GM19239 (cell line): ENCODE measurements at regions not wholly inside any gene's neighbourhood (a gene's known extent, or its start where the extent isn't known, plus 50 kb on each side); places are given as distances from the start of the nearest gene placed in this dataset.

ENCODE experiments used
- DNase-seq: peaks from one replicate; pipeline ENCODE4 v3.0.0; 2011; ENCODE audit warnings: low spot score; ENCODE audit not compliant: insufficient read length
- FAIRE-seq: peaks from 2 replicates; lab custom pipeline; 2011; peaks lifted over from hg19 to GRCh38; lab: Jason Lieb, UNC

DNA sequence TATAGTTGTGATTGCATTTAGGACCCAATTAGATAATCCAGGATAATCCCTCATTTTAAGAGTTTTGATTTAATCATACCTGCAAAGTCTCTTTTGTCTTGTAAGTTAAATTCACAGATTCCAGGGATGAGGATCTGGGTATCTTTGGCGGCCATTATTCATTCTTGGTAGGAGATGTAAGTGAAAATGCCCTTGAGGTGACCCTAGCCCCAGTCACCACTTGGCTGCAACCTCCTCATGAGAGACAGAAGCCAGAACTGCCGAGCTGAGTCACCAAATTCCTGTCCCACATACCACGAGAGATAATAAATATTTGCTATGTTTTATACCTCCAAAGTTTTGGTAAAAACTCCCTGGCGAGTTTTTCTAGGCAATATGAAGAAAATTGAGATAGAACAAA lies 389.4 kb downstream of the RFC3 start:
- FAIRE-seq (no peak), DNase-seq (no peak)

DNA sequence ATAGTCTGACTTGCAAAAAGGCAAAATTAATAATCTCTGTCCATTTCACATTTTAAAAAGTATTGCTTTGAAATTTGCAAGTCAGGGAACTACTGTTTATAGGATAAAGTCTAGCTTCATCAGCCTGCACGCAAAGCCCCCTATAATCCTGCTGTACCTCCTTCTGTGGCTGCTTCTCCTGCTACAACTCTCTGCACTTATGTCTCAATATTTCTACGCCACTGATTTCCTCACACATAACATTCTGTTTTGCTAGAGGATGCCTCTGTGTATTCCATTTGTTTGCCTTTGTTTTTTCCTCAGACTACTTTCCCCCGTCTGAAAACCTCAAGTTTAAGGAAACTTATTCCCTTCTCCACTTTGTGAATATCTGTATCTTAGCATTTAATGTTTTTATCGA lies 389.9 kb downstream of the RFC3 start:
- FAIRE-seq (no peak), DNase-seq (no peak)

DNA sequence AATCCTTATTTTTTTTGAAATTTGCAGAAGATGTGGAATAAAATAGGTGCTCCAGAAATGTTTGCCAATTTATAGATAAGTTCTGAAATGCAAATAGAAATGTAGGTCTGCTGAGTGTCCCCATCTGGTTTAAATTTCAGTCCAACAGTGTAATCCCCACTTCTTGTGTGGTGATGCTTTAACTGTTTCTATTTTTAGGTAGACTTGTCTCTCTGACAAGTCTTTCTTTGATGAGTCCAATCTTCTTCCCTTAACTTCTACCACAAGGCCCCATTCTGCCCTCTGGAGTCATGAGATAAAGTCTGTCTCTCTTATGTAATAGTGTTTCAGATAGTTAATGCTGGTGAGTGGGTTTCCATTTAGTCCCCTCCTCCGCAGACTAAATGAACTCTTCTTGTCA lies 390.4 kb downstream of the RFC3 start:
- FAIRE-seq (no peak), DNase-seq (no peak)

DNA sequence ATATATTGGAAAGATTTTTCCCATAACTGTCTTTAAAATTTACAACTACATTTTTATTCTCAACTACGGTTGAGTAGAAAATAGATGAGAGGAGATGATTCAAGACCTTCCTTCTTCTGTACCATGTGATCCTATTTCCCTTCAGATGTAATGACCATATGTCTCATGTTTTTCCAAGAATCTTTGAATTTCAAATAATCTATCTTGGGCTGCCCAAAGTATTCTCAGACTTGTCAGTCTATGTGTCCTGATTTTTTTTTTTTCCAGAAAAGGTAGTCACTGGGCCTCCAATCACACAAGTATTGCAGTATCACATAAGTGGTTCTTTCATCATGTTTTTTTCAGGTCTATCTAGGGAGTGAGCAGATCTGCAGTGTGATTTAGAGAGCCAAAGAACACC lies 392.4 kb downstream of the RFC3 start:
- DNase-seq (no peak), FAIRE-seq (no peak)

DNA sequence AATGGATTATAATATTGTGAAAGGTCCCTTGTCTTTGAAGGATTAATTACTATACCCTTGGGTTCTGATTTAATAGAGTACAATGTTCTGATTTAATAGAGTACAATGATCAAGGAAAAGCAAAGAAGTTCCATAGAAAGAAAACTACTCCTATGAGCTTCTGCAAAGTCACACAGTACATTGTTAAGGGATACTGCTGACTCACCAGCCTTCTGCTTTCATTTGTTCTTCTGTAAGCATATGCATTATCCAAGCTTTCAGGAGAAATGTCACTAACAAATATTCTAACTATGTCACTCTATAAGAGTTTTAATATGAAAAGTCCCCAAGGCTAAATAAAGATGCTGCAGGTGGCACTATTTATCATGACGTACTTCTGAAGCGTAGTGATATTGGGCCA lies 396.7 kb downstream of the RFC3 start:
- no peak for FAIRE-seq

DNA sequence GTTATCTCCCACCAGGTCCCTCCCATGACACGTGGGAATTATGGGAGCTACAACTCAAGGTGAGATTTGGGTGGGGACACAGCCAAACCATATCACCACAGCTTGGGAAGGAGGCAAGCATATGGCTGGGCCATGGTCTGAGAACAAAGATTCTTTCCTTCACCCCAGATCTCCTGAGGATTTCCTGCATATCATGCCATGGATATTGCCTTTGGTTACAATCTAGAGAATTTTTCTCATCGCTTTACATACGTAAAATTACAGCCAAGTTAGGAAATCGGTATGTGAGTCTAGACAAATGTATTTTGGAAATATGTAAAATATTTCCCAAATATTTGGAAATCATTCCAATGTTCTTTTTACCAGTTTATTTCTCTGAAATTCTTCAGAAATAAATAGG lies 398.3 kb downstream of the RFC3 start:
- no peak for FAIRE-seq
- DNase-seq: no peak

More for the DNA sequence above, 396.7 kb downstream of the RFC3 start:
- DNase-seq: no peak

DNA sequence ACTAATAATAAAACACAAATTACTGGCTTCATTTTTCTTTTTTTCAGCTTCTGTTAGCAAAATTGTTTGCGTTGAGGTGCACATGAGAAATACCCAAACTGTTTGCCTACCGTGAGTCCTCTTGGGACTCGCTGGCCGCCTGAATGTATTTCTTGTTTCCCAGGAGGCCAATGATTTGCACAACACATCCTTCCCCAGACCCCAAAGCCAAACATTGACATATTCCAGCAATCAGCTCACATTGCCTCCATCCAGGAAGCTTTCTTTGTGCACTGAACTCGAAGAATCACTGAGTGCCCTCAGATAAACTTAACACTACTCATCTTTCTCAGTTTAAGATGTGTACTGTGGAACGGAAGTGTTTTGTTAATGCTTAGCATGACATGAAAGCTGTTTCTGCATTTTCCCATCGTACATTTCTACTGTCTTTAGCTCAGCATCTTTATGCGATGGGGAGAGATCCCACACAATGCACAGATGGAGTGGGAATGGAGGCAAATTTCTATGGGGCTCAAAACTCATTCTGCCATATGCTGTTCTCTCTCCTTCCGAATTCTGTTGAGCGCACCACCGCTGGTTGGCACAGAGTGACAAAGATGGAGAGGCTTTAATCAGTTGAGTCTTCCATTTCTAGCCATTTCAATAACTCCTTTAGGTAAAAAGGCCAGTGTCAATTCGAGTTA lies 399.5 kb downstream of the RFC3 start:
- DNase-seq: no peak
- FAIRE-seq: no peak

DNA sequence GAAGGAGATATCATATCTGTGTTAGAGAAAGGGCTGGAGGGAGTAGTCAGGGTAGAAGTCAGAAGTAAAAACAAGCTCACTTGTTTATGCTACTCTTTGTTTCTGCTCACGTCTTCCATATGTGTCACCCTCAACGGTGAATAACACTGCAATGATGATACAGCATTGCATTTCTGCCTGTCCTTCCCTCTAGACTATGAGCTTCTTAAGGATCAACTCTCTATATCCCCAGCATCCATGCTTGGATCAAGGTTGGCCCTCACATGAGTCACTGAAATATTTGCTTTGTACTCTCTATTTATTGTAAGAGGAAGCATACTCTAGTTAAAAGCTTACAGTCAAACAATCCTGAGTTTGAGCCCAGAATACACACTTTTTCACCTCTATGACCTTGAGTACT lies 406.0 kb downstream of the RFC3 start:
- FAIRE-seq: no peak

DNA sequence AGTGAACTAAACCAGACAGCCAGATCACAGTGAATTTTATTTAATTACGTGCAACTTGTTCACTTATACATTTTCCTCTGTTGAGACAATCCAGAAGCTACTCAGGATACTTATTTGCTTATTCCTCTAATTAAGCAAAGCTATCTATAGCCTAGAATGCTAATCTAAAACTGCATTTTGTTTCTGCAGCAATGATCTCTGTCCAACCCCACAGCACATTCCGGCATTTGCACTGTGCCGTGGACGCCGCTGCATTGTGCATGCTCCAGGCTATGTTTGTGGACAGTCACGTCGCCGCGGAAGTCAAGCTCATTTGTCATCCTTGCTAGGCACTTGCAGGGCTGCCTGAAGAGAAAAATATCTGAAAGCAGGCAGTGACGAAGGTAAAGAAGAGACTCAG lies 406.9 kb downstream of the RFC3 start:
- DNase-seq (no peak), FAIRE-seq (no peak)

More for the DNA sequence above, 406.0 kb downstream of the RFC3 start:
- no peak for DNase-seq

DNA sequence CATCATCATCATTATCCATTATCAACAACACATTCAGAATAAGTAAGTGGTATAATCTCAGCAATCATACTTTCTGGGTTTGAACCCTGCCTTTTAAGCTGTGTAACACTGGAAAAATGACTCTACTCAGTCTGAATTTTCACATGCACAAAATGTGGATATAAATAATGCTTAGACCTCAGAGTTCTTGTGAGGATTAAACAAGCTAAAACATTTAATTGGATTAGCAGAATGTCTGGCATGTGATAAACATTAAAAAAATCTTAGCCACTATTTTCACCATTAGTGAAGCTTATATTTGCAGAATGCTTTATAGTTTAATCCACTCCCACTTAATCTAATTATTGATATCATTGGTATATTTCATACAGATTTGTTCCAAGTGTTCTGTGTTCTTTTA lies 412.3 kb downstream of the RFC3 start:
- no peak for FAIRE-seq

DNA sequence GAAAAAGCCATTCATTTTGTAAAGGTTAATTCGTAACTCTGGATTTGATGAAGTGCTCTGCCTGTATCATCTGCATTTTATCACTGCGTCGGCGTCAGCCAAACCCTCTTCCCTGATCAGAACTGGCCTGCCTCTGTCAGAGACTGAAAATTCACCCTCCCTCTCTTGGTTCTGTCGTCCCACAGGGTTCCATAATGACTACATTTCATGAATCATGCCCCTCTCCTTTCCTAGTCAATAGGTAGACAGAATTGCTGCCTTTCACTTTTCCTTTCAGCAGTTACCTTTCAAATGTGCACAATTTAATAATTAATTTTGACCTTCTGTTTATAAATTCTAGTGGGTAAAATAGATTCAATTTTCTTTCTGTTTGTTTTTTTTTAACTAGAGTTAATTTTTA lies 423.4 kb downstream of the RFC3 start:
- no peak for FAIRE-seq
- no peak for DNase-seq

More for the DNA sequence above, 412.3 kb downstream of the RFC3 start:
- no peak for DNase-seq

DNA sequence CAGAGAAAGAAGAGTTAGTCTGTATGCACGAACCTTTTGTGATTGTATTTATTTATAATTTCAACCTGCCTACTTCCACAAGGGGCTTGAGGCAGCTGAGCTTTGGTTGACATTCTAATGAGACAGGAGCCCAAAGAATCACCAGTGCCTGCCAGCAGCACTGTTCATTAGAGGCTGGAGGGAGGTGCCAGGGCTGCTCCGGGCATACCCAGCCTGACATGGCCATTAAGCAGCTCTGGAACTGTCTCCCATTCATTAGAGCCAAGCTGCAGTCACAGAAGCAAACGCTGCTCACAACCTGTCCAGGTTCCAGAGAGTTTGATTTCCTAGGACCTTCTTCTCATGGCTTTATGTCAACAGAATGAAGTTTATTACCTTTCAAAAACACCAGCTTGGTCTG lies 425.5 kb downstream of the RFC3 start:
- no peak for DNase-seq
- no peak for FAIRE-seq

DNA sequence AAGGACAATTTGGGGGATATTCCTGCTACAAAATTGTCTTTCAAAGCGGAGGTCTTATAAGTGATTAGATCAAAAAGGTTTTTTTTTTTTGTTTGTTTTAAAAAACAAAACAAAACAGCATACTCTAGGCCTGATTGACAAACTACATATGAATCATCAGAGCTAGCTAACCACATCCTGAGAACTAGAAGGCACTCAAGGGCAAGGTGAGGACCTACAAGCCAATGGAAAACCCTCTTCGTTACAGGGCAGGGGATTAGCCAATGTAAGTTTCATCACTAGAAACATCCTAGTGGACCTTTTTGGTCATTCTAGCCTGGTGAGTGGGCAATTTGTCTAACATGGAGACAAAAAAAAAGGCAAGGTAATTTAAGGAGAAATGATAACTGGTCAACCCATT lies 428.6 kb downstream of the RFC3 start:
- DNase-seq: no peak
- FAIRE-seq: no peak

DNA sequence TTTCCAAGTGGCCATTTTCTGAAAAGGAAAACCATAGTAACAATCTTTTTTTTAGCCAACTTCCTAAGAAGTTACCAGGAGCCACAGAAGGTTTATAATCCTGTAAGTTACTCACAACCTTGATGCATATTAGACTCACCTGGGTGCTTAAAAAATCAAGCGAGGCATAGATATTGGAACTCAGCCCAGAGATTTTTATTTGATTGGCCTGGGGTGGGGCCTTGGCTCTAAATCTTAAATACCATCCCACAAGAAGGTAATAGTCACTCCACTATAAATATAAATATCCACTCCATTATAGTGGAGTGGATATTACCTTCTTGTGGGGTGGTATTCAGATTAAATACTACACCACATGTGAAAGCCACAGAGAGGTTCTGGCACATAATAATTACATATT lies 429.6 kb downstream of the RFC3 start:
- no peak for FAIRE-seq
- DNase-seq: no peak

DNA sequence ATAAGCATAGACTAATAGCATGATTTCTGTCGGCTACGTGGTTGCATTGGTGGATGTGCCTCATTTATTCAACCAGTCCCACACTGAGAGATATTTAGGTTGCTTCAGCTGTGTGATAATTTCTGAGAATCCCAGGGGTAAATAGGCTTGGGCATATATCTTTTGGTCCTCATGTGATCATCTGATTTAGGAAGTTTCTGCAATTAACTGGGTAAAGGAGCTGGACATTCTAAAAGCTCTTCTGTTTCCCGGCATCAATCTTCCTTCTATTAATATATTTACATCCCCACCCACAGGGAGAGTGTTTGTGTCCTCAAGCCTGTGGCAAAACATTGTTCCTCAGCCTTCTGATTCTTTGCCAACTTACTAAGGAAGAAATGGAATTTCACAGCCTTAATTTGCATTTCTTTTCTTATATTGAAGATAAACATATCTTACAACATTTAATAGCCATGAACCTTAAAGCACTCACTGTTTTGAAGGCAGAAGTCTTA lies 431.6 kb downstream of the RFC3 start:
- DNase-seq: no peak
- no peak for FAIRE-seq

DNA sequence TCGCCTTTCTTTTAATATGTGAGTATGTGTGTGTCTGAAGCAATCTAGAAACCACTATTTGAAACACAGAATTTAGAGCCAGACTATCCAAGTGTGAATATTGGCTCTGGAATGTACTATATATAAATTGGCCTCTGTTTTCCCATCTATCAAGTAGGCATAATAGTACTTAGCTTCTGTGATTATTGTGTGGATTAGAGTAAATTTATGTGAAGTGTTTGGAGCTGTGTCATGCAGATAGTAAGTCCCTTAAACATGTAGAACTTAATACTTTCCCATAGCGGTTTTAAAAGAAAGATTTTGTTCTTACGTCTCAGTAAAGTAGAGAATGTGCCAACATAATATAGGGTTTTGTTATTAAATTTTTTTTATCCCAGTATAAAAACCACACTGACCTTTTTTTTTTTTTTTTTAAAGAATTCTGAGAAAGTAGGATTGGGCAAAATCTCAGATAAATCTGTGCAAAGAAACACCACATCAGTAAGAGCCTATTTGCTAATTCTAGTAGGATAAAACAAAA lies 432.3 kb downstream of the RFC3 start:
- DNase-seq: no peak
- no peak for FAIRE-seq

DNA sequence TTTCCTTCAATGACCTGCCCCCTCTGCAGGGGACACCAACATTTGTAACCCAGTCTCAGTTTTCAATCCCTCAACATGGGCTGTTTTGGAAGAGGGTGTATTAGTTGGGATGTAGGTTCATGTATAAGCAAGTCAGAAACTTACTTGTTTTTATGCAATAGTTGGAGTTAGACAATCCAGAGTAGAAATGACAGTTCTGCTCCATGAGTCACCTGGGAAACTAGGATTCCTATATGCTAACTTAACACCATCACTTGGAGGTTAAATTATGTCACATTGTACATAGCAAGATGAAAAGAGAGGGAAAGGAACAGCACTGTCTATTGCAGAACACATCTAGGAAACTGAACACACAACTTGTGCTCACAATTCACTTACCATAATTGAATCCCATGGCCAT lies 436.4 kb downstream of the RFC3 start:
- DNase-seq (no peak), FAIRE-seq (no peak)

DNA sequence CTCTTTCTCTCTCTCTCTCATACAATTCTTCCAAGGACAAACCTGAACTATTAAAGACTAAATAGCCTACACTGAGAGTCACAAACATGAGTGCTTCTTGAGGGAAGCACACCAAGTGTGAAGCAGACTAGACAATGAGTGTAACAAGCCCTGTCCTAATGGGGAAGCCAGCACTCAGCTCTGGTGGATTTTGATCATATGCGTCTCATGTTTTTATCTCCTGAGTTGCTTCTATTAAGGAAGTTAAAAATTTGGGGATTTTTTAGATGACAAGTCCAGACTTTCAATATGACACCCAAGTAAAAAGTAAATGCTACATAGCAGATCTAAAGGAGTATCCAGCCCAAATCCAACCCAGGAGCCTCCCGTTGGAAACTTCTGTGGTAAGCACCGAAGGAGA lies 437.8 kb downstream of the RFC3 start:
- DNase-seq (no peak), FAIRE-seq (no peak)

DNA sequence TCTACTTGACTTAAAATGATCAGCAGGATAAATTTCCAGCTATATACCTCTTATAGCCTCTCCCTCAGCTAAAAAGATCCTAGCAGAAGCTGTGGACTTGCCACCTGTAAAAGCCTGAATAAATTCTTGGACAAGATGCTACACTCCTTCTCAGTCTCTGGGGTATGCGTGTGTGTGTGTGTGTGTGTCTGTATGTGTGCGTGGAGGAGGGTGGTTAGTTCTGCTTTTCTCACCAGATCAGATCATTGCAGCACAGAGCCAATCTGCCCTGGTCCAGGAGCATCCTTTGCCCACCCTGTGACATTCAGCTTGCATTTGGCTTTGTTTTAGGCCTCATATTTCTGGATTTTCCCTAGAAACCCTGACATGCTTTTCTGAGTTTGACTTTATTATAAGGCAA lies 438.3 kb downstream of the RFC3 start:
- FAIRE-seq (no peak), DNase-seq (no peak)

DNA sequence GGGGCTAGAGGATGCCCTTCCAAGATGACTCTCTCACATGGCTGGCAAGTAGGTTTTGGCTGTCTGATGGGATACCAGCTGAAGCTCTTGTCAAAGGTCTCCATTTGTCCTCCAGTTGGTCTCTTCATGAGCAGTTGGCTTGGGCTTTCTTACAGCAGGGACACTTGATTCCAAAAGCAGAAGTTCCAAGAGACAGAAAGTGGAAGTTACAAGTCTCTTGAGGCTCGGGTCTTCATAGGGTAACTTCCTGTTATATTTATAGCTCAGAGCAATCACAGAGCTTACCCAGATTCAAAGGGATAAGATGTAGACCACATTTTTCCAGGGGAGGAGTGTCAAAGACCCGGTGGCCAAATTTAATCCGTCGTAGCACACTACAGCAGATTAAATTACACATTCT lies 440.0 kb downstream of the RFC3 start:
- FAIRE-seq (no peak), DNase-seq (no peak)

DNA sequence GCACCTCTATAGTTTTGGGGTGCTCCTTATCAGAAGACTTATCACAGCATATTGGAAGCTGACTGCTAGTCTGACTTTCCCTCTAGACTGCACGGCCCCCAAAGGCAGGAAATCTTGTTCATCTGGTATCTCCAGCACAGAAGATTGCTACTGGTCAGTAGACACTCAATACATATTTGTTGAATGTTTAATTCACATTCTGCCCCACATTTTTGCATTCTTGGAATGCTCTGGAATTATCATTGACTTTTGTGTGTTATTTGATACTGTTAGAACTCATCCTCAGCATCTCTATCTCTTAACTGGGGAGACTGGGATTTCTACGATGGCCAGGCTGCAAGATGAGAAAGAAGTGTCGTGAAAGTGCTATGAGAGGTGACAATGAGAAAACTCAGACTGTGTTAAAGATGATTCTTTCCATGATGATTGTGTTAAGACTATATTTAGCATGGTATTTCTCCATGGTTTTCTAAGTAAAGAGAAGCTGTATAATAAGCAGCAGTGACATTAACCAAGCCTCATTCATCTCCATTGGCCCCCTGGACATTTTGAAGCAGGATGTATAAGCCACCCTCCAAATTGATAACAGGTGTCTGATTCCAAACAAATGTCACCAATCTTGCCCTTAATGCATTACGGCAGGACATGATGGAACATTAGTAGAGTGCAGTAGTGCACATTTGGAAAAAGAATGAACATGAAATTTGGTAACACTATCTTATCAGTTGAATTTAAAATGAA lies 440.9 kb downstream of the RFC3 start:
- no peak for FAIRE-seq
- no peak for DNase-seq

DNA sequence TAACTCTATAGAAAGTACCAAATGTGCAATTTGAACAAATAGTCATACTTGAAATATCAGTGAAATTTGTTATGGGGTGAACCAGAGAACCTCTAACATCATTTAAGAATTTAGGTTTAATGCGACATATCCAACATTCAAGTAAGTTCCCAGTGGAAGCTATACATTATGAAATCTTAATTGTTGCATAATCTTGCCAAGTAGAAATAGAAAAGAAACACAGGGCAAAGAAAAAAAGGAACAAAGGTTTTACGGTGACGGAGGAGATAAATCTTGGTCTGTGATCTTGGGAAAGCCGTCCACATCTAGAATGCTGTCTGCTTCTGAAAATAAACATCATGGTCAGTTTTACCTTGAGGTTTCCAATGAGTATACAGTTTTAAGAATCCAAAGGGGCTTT lies 445.7 kb downstream of the RFC3 start:
- FAIRE-seq: no peak
- no peak for DNase-seq
